HG03045 (cell line): ENCODE measurements at regions not wholly inside any gene's neighbourhood (a gene's known extent, or its start where the extent isn't known, plus 50 kb on each side); places are given as distances from the start of the nearest gene placed in this dataset.
"Not testable (repeated sequence)": the region's sequence is repeated elsewhere in the genome, so short reads cannot be mapped to it uniquely, and the experiment has no call there.

Experiments
- ATAC-seq: cut with Tn5 transposase; IDR thresholded peaks from one replicate; pipeline ENCODE4 v1.9.1; 2021; ENCODE audit warnings: mild to moderate bottlenecking, moderate library complexity; ENCODE audit not compliant: unreplicated experiment

GRCh38 chr4:19119904-19120560, 1098.5 kb upstream of the LCORL start:
- no peak for ATAC-seq

- ATAC-seq = no peak
These were observed 1095.5 kb upstream of the LCORL start for GRCh38 chr4:19117022-19117421.

GRCh38 chr4:19104176-19104575, 1082.6 kb upstream of the LCORL start:
- ATAC-seq = no peak

- no peak for ATAC-seq
These were observed 1074.0 kb upstream of the LCORL start for GRCh38 chr4:19095491-19096046.

GRCh38 chr4:19093951-19094350, 1072.4 kb upstream of the LCORL start:
- no peak for ATAC-seq

- no peak for ATAC-seq
These were observed 1071.2 kb upstream of the LCORL start for GRCh38 chr4:19092797-19093196.

GRCh38 chr4:19074036-19074435, 1052.5 kb upstream of the LCORL start:
- ATAC-seq = no peak

- ATAC-seq = no peak
These were observed 1042.1 kb upstream of the LCORL start for GRCh38 chr4:19063662-19064061.

GRCh38 chr4:19054916-19055315, 1033.4 kb upstream of the LCORL start:
- no peak for ATAC-seq

GRCh38 chr4:19051831-19052230, 1030.3 kb upstream of the LCORL start:
- ATAC-seq = no peak

- no peak for ATAC-seq
These were observed 1025.8 kb upstream of the LCORL start for GRCh38 chr4:19047279-19047880.

GRCh38 chr4:19039816-19040215, 1018.3 kb upstream of the LCORL start:
- no peak for ATAC-seq

- no peak for ATAC-seq
These were observed 1016.7 kb upstream of the LCORL start for GRCh38 chr4:19038231-19038630.

- ATAC-seq = no peak
These were observed 1012.5 kb upstream of the LCORL start for GRCh38 chr4:19033816-19034733.

GRCh38 chr4:19030536-19030935, 1009.0 kb upstream of the LCORL start:
- ATAC-seq = no peak

- ATAC-seq = no peak
These were observed 1008.5 kb upstream of the LCORL start for GRCh38 chr4:19030048-19030447.

GRCh38 chr4:19026281-19026680, 1004.7 kb upstream of the LCORL start:
- no peak for ATAC-seq

- ATAC-seq = no peak
These were observed 1003.5 kb upstream of the LCORL start for GRCh38 chr4:19025031-19025430.

- no peak for ATAC-seq
These were observed 1002.5 kb upstream of the LCORL start for GRCh38 chr4:19024047-19024446.

- ATAC-seq = no peak
These were observed 1000.1 kb upstream of the LCORL start for GRCh38 chr4:19021617-19022016.

GRCh38 chr4:19016550-19016949, 995.0 kb upstream of the LCORL start:
- not testable (repeated sequence) for ATAC-seq
